ENCODE measurements at regions not wholly inside any gene's neighbourhood (a gene's known extent, or its start where the extent isn't known, plus 50 kb on each side); places are given as distances from the start of the nearest gene placed in this dataset.

DNA sequence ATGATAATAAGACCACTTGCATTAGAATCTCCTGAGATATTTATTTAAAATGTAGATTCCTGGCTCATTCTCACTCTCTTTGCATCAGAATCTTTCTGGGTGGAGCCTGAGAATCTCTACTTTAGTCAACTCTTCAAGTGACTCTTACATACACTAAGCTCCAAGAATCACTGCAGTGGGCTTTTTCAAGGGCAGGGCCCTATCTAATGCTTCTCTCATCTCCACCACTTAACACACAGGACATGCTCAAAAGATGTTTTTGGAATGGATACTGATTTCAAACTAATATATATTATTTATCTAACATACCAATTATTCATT is 68.9 kb upstream of the GAP43 start:
- H3K4me1 ChIP-seq (ENCODE audit: control insufficient read depth, insufficient read depth, low read length) = no peaks in the 10 kb centered on the region; the same call in 1 of the 2 replicates
- no peaks in the 10 kb centered on the region for H3K36me3 ChIP-seq (ENCODE audit: control insufficient read depth, insufficient read depth, low read length)
- intact Hi-C loops (cut with micrococcal nuclease) (no loop called here), in situ Hi-C loops (cut with MboI; ENCODE audit: low sequenced_read_pairs) (no loop called here), dilution Hi-C loops (cut with HindIII; ENCODE audit: low sequenced_read_pairs, unreplicated experiment) (no loop called here)
- H3K79me1 ChIP-seq (ENCODE audit: low read depth in 1 of 2, low read length in 2 of 2) = no peaks in the 10 kb centered on the region
- ChIA-PET POLR2A (ENCODE audit: unreplicated experiment) (no interaction called here), CTCF (no interaction called here)
- H2BK120ac ChIP-seq (ENCODE audit: low read depth, low read length) = no peak overlapping the region
- no peak overlapping the region for H4K5ac ChIP-seq (ENCODE audit: low read depth, low read length)
- H2AFZ ChIP-seq (replicated peaks; ENCODE audit: low read length, poor library complexity) = no peak overlapping the region
- H3K4me2 ChIP-seq (ENCODE audit: low read depth, low read length) = no peak overlapping the region
- no peak overlapping the region for H2AK5ac ChIP-seq (ENCODE audit: low read depth, low read length)
- no peak overlapping the region for H2BK15ac ChIP-seq (ENCODE audit: low read depth, low read length)
- DNase-seq = no peak
- no peak overlapping the region for H2BK5ac ChIP-seq (ENCODE audit: low read depth, low read length, poor library complexity, severe bottlenecking)
- H3K27me3 ChIP-seq (ENCODE audit: control insufficient read depth, insufficient read depth, low read length) = peaks cover 2% of the 10 kb centered on the region; the same call in 1 of the 2 replicates
- TF ChIP-seq MXI1 (IDR thresholded peaks at IDR 0.05; ENCODE audit: borderline replicate concordance, low read depth, low read length) (no peak), CEBPB (IDR thresholded peaks at IDR 0.05; ENCODE audit: low read depth, low read length) (no peak), FOS (IDR thresholded peaks at IDR 0.05; ENCODE audit: low read depth, low read length) (no peak)
- no peak overlapping the region for H2AK9ac ChIP-seq (replicated peaks; ENCODE audit: low read depth, low read length, poor library complexity)
- ATAC-seq (ENCODE audit: low read depth) = no peak
- no peaks in the 10 kb centered on the region for H3K9me3 ChIP-seq (ENCODE audit: control insufficient read depth, insufficient read depth, low read length)
- H3K9me1 ChIP-seq (ENCODE audit: insufficient read depth, low read length) = no peaks in the 10 kb centered on the region
- no TSS peak for BruUV-seq (replicated peaks)
- H4K91ac ChIP-seq (ENCODE audit: insufficient read depth, low read depth, low read length) = no peak overlapping the region
- H3K4me3 ChIP-seq (ENCODE audit: insufficient read depth, low read depth, low read length) = no peak overlapping the region
- H3K23ac ChIP-seq (ENCODE audit: low read depth, low read length) = no peak overlapping the region
- H2BK20ac ChIP-seq (ENCODE audit: low read depth, low read length) = no peak overlapping the region
- no peak overlapping the region for H3K18ac ChIP-seq (ENCODE audit: low read depth, low read length)
- no peak overlapping the region for H4K8ac ChIP-seq (ENCODE audit: low read depth in 2 of 2, low read length in 2 of 2)
- no peak overlapping the region for H3K27ac ChIP-seq (ENCODE audit: insufficient read depth, low read length)
- H3K14ac ChIP-seq (replicated peaks; ENCODE audit: low read depth, low read length) = no peak overlapping the region
- no peaks in the 10 kb centered on the region for H4K20me1 ChIP-seq (ENCODE audit: insufficient read depth, low read length)
- no peak overlapping the region for H3K56ac ChIP-seq (ENCODE audit: extremely low read depth, insufficient read depth, low read length)
- no peak overlapping the region for H3K4ac ChIP-seq (ENCODE audit: low read depth, low read length)
- H3K9ac ChIP-seq (ENCODE audit: low read depth, low read length) = no peak overlapping the region
